Activated CD4-positive, alpha-beta T cell treated with anti-CD3 and anti-CD28 coated beads, Interleukin-2, Interleukin-4, amounts not matched to agents 100 ng/mL and 50 ng/mL, durations not matched to agents 16 hours and 8 hours (primary cell): ENCODE measurements at regions not wholly inside any gene's neighbourhood (a gene's known extent, or its start where the extent isn't known, plus 50 kb on each side); places are given as distances from the start of the nearest gene placed in this dataset.
"Not testable (repeated sequence)": the region's sequence is repeated elsewhere in the genome, so short reads cannot be mapped to it uniquely, and the experiment has no call there.

ENCODE experiments used
- DNase-seq: peaks from one replicate; pipeline ENCODE4 v3.0.0-alpha.2; 2020; ENCODE audit warnings: low spot score

- no peak for DNase-seq
Observed at GRCh38 chr20:56724241-56724757, 95.2 kb downstream of the TFAP2C start.

GRCh38 chr20:56730003-56730402 is 100.9 kb downstream of the TFAP2C start:
- DNase-seq = no peak

- no peak for DNase-seq
Observed at GRCh38 chr20:56730996-56731395, 101.9 kb downstream of the TFAP2C start.

- no peak for DNase-seq
Observed at GRCh38 chr20:56731476-56731875, 102.4 kb downstream of the TFAP2C start.

GRCh38 chr20:56733967-56734366 is 104.9 kb downstream of the TFAP2C start:
- DNase-seq = no peak

GRCh38 chr20:56735084-56735642 is 106.1 kb downstream of the TFAP2C start:
- no peak for DNase-seq

- DNase-seq = no peak
Observed at GRCh38 chr20:56736285-56736857, 107.3 kb downstream of the TFAP2C start.

- not testable (repeated sequence) for DNase-seq
Observed at GRCh38 chr20:56744325-56744821, 115.3 kb downstream of the TFAP2C start.

GRCh38 chr20:56748476-56749377 is 119.6 kb downstream of the TFAP2C start:
- no peak for DNase-seq

- DNase-seq = no peak
Observed at GRCh38 chr20:56750430-56750829, 121.3 kb downstream of the TFAP2C start.

GRCh38 chr20:56752274-56752673 is 123.2 kb downstream of the TFAP2C start:
- DNase-seq = no peak

GRCh38 chr20:56755201-56755600 is 126.1 kb downstream of the TFAP2C start:
- DNase-seq = no peak

- not testable (repeated sequence) for DNase-seq
Observed at GRCh38 chr20:56756658-56757057, 127.6 kb downstream of the TFAP2C start.

GRCh38 chr20:56758706-56759105 is 129.6 kb downstream of the TFAP2C start:
- no peak for DNase-seq

- DNase-seq = no peak
Observed at GRCh38 chr20:56759741-56760278, 130.7 kb downstream of the TFAP2C start.

GRCh38 chr20:56760610-56761009 is 131.5 kb downstream of the TFAP2C start:
- no peak for DNase-seq

GRCh38 chr20:56761393-56761792 is 132.3 kb downstream of the TFAP2C start:
- DNase-seq = no peak

GRCh38 chr20:56762401-56762800 is 133.3 kb downstream of the TFAP2C start:
- DNase-seq = no peak

GRCh38 chr20:56762829-56763228 is 133.7 kb downstream of the TFAP2C start:
- DNase-seq = no peak

GRCh38 chr20:56764671-56765070 is 135.6 kb downstream of the TFAP2C start:
- no peak for DNase-seq

GRCh38 chr20:56765172-56766073 is 136.3 kb downstream of the TFAP2C start:
- DNase-seq = no peak
